ENCODE measurements at regions not wholly inside any gene's neighbourhood (a gene's known extent, or its start where the extent isn't known, plus 50 kb on each side); places are given as distances from the start of the nearest gene placed in this dataset.

GRCh38 chr1:117752661-117753060 lies 146.8 kb downstream of the TENT5C start:
- TF ChIP-seq OVOL2 (CRISPR knock-in tag; IDR thresholded peaks at IDR 0.05; ENCODE audit: borderline replicate concordance), result no peak
- no peak for TF ChIP-seq ATF2 (CRISPR knock-in tag; IDR thresholded peaks at IDR 0.05; ENCODE audit: borderline replicate concordance, low read depth)
- TF ChIP-seq NFATC4 (CRISPR knock-in tag; IDR thresholded peaks at IDR 0.05), result no peak
- TF ChIP-seq IRF1 (CRISPR knock-in tag; IDR thresholded peaks at IDR 0.05), result no peak
- TF ChIP-seq ZNF416 (CRISPR knock-in tag; IDR thresholded peaks at IDR 0.05), result no peak
- no peak for TF ChIP-seq MYBL2 (CRISPR knock-in tag; IDR thresholded peaks at IDR 0.05)
- TF ChIP-seq SOX15 (CRISPR knock-in tag; IDR thresholded peaks at IDR 0.05), result no peak
- no peak for TF ChIP-seq JUN (CRISPR knock-in tag; IDR thresholded peaks at IDR 0.05)
- TF ChIP-seq ZNF423 (CRISPR knock-in tag; IDR thresholded peaks at IDR 0.05), result no peak
- no peak for TF ChIP-seq PRDM15 (CRISPR knock-in tag; IDR thresholded peaks at IDR 0.05)
- TF ChIP-seq PREB (CRISPR knock-in tag; IDR thresholded peaks at IDR 0.05; ENCODE audit: borderline replicate concordance), result no peak
- no peak for TF ChIP-seq ZNF219 (CRISPR knock-in tag; IDR thresholded peaks at IDR 0.05; ENCODE audit: borderline replicate concordance)
- TF ChIP-seq USF1 (CRISPR knock-in tag; IDR thresholded peaks at IDR 0.05), result no peak
- TF ChIP-seq CTCF (IDR thresholded peaks at IDR 0.05), result no peak
- no peak for TF ChIP-seq FOXP1 (CRISPR knock-in tag; IDR thresholded peaks at IDR 0.05; ENCODE audit: borderline replicate concordance)
- TF ChIP-seq RORB (CRISPR knock-in tag; IDR thresholded peaks at IDR 0.05), result no peak
- TF ChIP-seq GRHL2 (CRISPR knock-in tag; IDR thresholded peaks at IDR 0.05; ENCODE audit: insufficient replicate concordance, severe bottlenecking), result no peak
- TF ChIP-seq FOXJ3 (CRISPR knock-in tag; IDR thresholded peaks at IDR 0.05; ENCODE audit: borderline replicate concordance), result no peak
- no peak for TF ChIP-seq CREM (CRISPR knock-in tag; IDR thresholded peaks at IDR 0.05)
- CTCF ChIA-PET, result interaction anchor here (2.4 to 3.0 kb wide), 2 partner anchors 217 to 240 kb away, joined by 10 to 44 read pairs; no protein-coding TSS in a partner anchor
- no peak for ATAC-seq

More at GRCh38 chr1:117752661-117753060, 146.8 kb downstream of the TENT5C start:
- H3K4me3 Mint-ChIP-seq, result no peak overlapping the region
- POLR2A ChIA-PET, result no interaction called here
- H3K27me3 Mint-ChIP-seq (ENCODE audit: low read depth), result no peaks in the 10 kb centered on the region; the same call in 1 of the 2 replicates
- H3K27ac Mint-ChIP-seq, result no peak overlapping the region
- H3K4me1 Mint-ChIP-seq, result peaks cover 13% of the 10 kb centered on the region
- H3K9me3 Mint-ChIP-seq, result peaks cover 11% of the 10 kb centered on the region
- peaks cover 1% of the 10 kb centered on the region; the same call in 1 of the 2 replicates for H3K36me3 Mint-ChIP-seq
- DNase-seq (ENCODE audit: low spot score), result no peak

All from WTC11 (cell line).